ENCODE measurements at regions not wholly inside any gene's neighbourhood (a gene's known extent, or its start where the extent isn't known, plus 50 kb on each side); places are given as distances from the start of the nearest gene placed in this dataset.

DNA sequence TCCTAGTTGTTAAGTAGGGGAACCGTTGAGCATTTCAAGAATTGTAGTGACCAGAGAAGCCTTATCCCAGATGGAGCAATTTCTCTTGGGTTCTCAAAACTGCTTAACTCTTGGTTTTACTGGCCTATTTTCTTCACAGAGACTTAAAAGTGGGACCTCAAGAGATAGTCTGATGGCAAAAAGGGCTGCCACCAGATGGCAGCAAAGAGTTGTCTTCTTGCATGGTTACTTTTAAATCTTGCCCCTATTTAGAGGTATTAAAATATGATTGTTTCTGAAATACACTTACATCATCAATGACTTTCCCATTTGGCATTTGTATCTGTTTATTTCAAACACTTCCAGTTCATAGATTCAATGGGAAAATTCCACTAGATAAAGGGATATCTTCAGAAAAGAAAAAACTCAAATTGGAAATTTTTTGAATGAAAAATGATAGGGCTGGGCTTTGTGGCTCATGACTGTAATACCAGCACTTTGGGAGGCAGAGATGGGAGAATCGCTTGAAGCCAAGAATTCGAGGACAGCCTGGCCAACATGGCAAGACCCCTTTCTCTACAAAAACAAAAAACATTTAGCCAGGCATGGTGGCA, 69.9 kb upstream of the CNTN1 start:
- DNase-seq: peak; percentile 12

- DNase-seq: no peak
Measured at GRCh38 chr12:40632171-40632570, 60.1 kb upstream of the CNTN1 start.

- DNase-seq: no peak
Measured at GRCh38 chr12:40632933-40633332, 59.3 kb upstream of the CNTN1 start.

DNA sequence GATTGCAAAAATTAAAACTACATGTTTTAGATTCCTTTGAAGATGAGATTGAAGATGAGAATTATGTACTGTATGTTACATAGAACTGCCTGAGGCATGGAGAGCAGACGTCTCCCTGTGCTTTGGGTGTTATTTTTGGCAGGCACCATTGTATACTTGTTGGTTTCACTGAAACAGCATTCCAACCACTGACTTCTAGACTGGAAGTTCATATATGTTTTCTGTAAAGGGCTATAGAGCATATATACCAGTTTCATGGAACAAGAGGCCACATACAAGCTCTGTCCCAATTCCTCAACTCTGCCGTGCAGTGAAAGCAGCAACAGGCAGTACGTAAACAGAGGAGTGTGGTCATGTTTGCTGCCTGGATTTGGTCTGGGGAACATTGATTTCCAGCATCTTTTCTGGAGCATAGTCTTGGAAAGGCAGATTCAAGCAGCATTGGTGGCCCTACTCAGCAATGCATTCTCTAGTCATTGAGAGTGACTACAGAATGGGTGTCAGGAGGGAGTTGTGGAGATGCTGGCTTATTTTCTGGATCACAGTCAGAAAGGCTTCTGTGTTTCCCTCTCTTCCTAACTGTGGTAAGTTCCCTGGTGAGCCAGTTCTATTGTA, 57.6 kb upstream of the CNTN1 start:
- DNase-seq: no peak

DNA sequence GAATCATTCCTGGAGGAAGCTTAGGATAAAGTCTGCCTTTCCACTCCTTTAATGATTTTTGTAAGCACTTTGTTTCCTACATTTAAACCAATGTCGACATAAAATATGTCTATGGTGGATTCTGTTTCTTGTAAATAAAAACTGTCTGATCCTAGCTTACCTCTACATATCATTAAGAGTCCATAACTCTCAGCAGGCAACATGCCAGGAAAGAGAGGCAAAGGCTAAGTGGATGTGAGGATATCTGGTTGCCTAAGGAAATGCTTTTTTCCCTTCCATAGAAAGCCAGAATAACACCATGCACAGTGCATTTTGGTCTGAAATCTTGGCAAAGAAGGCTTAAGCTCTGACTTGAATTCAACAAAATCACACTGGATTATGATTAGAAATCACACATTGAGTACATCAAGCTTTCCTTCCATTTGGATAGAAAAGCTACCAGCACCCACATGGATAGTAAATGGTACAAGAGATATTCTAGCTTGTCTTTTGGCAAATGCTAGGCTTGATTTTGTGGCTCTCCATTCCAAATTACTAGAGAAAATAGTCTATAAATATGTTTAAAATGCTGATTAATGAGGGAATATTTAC, 57.0 kb upstream of the CNTN1 start:
- DNase-seq: no peak
